Activated T-cell treated with anti-CD3 and anti-CD28 coated beads, Interleukin-2, amount 50 U/mL, for 1 hour (primary cell): ENCODE measurements at regions not wholly inside any gene's neighbourhood (a gene's known extent, or its start where the extent isn't known, plus 50 kb on each side); places are given as distances from the start of the nearest gene placed in this dataset.

Experiments used
- DNase-seq: peaks from one replicate; pipeline ENCODE4 v3.0.0-alpha.2; 2020

DNA sequence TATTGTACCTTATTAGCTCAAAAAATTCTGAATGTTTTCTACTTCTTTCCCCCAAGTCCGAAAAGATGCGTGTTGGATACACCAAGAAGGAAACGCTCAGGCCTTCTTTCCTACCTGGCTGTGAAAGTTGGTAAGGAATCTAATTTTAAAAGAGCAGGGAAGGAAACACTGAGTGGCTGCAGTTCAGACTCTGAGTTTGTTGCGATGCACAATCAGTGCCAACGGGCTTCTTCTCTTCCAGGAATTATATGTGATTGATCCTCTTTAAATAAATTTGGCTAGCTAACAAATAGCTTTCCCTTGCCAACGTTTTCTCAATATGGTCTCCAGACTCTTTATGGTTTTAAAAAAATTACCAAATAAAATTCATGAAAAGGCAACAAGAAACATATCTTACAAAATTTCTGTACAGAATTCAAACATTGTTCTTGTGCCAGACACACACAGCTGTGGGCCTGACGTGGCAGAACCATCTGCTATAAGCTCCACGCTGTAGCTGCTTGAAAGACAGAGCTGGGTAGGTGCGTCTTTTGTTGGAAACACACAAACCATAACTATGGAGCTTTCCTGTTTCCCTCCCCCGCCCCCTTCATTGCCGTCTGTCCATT, 493.1 kb downstream of the ZNF608 start:
- no peak for DNase-seq

- DNase-seq, result no peak
Measured at GRCh38 chr5:124252747-124253146, 493.7 kb downstream of the ZNF608 start.

GRCh38 chr5:124252191-124252638, 494.2 kb downstream of the ZNF608 start:
- no peak for DNase-seq

GRCh38 chr5:124245276-124245675, 501.2 kb downstream of the ZNF608 start:
- no peak for DNase-seq

- DNase-seq, result no peak
Measured at GRCh38 chr5:124240732-124241131, 505.7 kb downstream of the ZNF608 start.

GRCh38 chr5:124239572-124239971, 506.9 kb downstream of the ZNF608 start:
- DNase-seq, result no peak

DNA sequence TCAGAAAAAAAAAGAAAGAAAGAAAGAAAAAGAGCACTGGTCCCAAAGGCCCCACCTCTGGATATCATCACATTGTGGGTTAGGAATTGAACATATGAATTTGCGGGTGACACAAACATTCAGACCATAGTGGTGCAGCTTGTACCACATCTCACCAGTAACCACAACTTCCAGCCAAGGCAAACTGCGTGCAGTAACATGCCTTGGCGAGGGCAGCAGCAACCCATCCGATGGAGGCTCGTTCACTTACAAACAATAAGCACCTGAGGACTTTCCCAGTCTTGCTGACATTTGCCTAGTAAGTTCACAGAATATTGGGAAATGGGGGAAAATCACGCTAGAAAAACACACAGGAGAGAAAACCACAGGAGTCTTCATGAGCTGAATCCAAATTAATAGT, 508.1 kb downstream of the ZNF608 start:
- no peak for DNase-seq

GRCh38 chr5:124237206-124237695, 509.2 kb downstream of the ZNF608 start:
- no peak for DNase-seq

- no peak for DNase-seq
Measured at GRCh38 chr5:124236361-124237205, 509.9 kb downstream of the ZNF608 start.

DNA sequence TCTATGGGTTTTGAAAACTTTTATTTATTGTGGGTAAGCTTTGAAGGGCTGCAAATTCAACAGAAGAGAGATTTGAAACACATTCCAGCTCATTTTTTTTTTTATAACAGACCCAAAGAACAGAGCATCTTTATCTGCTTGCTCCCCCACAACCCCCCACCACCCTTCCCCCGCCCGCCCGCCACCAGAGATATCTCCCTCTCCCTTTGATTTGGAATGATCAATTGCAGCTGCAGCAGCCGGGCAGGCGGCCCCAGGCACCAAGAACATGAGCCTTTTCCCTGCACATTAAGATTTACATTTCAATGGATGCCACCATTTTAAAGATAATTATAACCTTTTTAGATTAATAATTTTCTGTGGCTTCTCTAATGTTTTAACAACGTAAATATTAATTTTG, 510.9 kb downstream of the ZNF608 start:
- DNase-seq, result no peak

GRCh38 chr5:124234770-124235562, 511.5 kb downstream of the ZNF608 start:
- no peak for DNase-seq

- no peak for DNase-seq
Measured at GRCh38 chr5:124234022-124234769, 512.2 kb downstream of the ZNF608 start.

DNA sequence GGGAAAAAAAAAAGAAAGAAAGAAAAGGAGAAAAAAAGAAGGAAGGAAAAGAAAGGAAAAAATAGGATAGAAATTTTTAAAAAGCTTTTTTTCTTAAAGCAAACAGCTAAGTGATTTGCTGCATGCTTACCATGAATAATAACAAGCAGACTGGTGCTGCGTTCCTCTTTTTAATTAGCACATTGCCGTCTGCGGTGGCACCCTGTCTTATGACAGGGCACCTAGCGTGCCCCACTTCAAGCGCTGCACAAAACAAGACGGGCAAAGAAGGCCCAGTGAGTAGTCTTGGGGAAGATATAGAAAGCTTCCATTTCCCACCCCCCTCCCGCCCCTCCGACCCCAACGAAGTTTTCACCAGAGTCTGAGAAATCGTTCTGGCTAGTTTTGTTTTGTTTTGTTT, 513.9 kb downstream of the ZNF608 start:
- no peak for DNase-seq

DNA sequence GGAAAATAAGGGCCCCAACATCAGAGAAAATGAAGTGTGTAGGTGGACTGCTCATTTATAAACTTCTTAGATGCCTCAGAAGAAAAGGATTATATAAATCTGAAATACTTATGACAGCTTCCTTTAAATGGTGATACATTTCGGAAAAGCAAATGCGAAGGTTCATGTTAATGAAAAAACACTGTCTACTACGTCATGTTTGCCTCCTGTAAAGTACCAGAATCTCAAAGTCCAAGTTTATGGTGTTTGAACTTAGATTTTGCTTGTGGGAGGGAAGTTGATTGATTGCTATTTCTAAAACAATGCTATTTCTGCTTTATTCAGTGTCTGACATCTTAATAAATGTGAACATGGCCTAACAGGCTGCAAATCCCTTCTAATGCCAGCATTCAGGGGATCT, 514.6 kb downstream of the ZNF608 start:
- DNase-seq, result no peak

DNA sequence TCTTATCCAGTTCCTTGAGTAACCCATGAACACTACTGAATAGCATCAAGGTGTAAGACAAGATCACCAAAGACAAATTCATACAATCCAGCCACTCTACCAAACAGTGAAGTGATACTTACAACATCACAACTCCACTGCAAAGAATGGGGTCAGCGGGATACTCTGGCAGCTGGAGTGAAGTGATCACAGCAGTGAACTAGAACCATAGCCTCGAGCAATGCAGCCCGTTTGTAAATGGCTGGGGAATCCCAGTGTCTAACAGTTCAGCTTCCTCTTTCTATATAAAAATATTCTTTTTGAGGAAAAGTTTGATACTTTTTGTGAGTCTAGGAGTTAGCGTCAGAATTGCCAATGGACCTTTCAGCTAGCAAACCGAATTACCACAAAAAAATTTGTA, 515.2 kb downstream of the ZNF608 start:
- no peak for DNase-seq

DNA sequence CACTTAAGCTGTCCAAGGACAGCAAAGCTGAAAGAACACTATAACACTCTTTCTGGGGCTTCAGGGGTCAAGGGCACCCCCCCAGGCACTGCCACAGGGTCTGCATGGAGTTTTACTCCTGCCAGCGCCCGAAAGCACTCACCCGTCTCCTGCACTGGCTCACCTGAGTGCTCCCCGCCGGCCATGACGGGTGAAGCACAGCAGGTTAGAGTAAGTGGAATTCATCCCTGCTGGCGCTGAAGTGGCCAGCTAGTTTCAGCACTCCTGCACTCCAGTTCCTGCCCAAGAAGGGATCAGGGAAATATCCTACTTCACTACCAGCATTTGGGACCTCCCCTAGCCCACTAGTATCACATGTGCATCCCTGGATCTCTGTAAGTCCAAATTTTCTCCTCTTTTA, 516.0 kb downstream of the ZNF608 start:
- DNase-seq, result no peak

DNA sequence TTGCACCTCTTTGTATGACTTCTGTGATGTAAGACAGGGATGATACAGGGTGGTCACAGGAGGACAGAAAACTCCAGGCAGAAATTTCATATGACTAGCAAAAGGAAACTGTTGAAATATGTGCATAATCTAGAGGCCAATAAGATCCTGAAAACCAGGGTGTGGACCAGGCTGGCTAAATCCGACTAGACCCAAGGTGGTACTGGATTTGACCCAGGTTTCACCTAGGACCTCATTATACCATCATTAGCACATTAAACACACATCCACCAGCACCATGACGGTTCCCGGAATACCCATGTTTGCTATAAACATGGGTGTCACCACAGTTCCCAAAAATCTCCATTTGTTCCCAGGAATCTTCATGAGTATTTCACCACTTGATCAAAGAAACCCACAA, 517.1 kb downstream of the ZNF608 start:
- DNase-seq, result no peak

GRCh38 chr5:124227914-124228313, 518.5 kb downstream of the ZNF608 start:
- no peak for DNase-seq

DNA sequence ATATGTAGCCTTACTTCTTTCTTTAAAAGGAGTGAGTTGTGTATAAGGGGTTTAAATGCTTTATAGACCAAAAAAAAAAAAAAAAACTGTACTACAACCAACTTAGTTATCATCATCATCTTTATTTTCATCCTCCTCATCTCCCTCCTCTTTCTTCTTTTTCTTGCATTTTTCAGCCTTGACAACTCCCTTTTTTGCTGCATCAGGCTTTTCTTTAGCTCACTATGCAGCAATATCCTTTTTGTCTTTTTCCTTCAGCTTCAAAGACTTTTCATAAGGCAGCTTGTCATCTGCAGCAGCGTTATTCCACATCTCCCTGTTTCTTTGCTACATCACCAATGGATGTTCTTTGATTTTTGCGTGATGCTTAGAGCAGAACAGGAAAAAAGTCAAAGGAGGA, 526.0 kb downstream of the ZNF608 start:
- no peak for DNase-seq

DNA sequence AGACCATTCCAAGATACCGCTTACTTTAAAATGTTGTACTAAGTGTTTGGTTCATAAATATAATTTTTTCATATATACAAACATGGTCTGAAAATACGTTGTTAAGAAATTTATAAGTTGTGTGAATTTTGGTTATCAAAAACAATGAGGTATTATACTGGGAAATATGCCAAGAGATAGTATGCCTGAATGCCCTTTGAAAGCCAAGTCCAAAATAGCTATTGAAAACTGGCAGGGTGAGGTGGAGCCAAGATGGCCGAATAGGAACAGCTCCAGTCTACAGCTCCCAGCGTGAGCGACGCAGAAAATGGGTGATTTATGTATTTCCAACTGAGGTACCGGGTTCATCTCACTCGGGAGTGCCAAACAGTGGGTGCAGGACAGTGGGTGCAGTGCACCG, 533.5 kb downstream of the ZNF608 start:
- no peak for DNase-seq

DNA sequence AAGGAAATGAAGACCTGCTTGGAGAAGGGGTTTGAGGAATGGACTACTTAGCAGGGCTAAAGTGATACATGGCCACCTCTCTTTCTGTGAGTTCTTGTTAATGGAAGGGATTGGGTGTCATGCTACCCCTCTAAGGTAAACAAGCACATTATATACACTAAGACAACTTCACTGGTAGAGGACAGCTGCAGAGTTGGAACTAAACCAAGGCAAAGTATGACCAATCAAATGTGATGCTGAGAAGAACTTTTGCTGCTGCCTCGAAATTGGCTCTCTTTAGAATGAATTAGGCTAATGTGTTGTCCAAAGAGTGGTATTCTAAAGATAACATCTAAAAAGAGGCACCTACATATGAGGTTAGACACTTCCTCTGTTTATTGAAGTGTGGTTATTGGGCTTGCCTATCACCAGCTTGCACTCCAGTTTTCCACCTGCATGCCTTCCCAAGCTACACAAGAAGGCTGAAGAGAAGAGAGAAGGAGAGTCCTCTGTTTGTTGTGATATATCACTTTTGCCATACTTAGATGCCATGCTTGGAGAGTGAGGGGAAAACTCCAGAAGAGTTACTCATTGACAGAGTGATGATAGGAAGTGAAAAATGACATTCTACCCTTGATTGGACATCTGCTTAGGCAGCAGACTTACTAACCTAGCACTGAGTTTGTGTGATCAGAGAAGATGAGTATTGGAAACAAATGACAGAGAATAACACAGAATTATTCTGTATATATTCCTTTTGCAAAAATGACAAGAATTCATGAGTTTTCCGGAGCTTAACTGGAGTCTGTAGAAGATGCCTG, 536.1 kb downstream of the ZNF608 start:
- DNase-seq, result no peak

DNA sequence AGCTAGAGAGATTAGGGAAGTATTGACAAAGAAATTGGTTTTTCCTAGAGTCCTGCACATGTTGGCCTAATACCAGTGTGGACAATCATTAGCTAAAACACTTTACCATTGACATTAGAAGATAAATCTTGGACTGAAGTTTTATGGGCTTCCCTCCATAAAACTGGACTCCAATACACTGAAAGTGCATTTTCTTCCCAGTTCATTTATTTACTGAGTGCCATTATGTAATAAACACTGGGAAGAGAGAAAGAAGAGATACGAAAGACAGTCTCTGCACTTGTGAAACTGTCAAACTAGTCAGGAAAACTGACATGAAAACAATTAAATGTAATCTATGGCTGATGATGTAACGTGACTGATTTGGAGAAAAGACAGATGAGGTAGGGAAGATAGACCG, 539.3 kb downstream of the ZNF608 start:
- no peak for DNase-seq
